ENCODE measurements at regions not wholly inside any gene's neighbourhood (a gene's known extent, or its start where the extent isn't known, plus 50 kb on each side); places are given as distances from the start of the nearest gene placed in this dataset.

- Histone ChIP-seq H3K4me3 (no peak overlapping the region), H3K27ac (no peak overlapping the region), H3K9me3 (peaks cover 13 to 28% (median 27%) of the 10 kb centered on the region in 4 donors), H3K4me1 (peaks cover 14 to 19% (median 17%) of the 10 kb centered on the region in 4 donors), H3K27me3 (no peaks in the 10 kb centered on the region), H3K36me3 (no peaks in the 10 kb centered on the region)
- 39% methylated on average over 10 to 11 of the region's 11 CpGs for WGBS, 2 donors
- ATAC-seq (ENCODE audit: low FRiP score in 2 of 2), result peak in 1 of 2 donors; percentile 28
- peak in 1 of 2 donors; percentile 75 for DNase-seq
- no peak for TF ChIP-seq POLR2A (IDR thresholded peaks at IDR 0.05)
- no peak for TF ChIP-seq EP300 (IDR thresholded peaks at IDR 0.05)
- no peak for TF ChIP-seq POLR2AphosphoS5 (IDR thresholded peaks at IDR 0.05)
- no peak for TF ChIP-seq CTCF (IDR thresholded peaks at IDR 0.05)
Measured at GRCh38 chr1:30089024-30089430, 634.4 kb downstream of the MATN1 start.

GRCh38 chr1:30088594-30088993 lies 634.8 kb downstream of the MATN1 start:
- no peak for DNase-seq
- no peak for ATAC-seq (ENCODE audit: low FRiP score in 2 of 2)
- Histone ChIP-seq H3K4me1 (peaks cover 18 to 24% (median 21%) of the 10 kb centered on the region in 4 donors), H3K36me3 (no peaks in the 10 kb centered on the region), H3K4me3 (no peak overlapping the region), H3K27ac (no peak overlapping the region), H3K27me3 (no peaks in the 10 kb centered on the region), H3K9me3 (peaks cover 13 to 26% (median 24%) of the 10 kb centered on the region in 4 donors)
- TF ChIP-seq EP300 (IDR thresholded peaks at IDR 0.05), result no peak
- no peak for TF ChIP-seq POLR2A (IDR thresholded peaks at IDR 0.05)
- TF ChIP-seq POLR2AphosphoS5 (IDR thresholded peaks at IDR 0.05), result no peak
- no peak for TF ChIP-seq CTCF (IDR thresholded peaks at IDR 0.05)
- WGBS, 2 donors, result 68 to 72% methylated on average over 10 of the region's 10 CpGs

- Histone ChIP-seq H3K9me3 (peaks cover 7 to 15% (median 13%) of the 10 kb centered on the region in 4 donors), H3K4me1 (peaks cover 22 to 31% (median 25%) of the 10 kb centered on the region in 4 donors), H3K27ac (no peak overlapping the region), H3K4me3 (no peak overlapping the region), H3K36me3 (no peaks in the 10 kb centered on the region), H3K27me3 (no peaks in the 10 kb centered on the region)
- no peak for TF ChIP-seq CTCF (IDR thresholded peaks at IDR 0.05)
- no peak for TF ChIP-seq EP300 (IDR thresholded peaks at IDR 0.05)
- no peak for TF ChIP-seq POLR2AphosphoS5 (IDR thresholded peaks at IDR 0.05)
- no peak for TF ChIP-seq POLR2A (IDR thresholded peaks at IDR 0.05)
- ATAC-seq (ENCODE audit: low FRiP score in 2 of 2) (no peak), DNase-seq (no peak)
- WGBS, 2 donors, result 70 to 88% methylated on average over 4 to 6 of the region's 6 CpGs
Measured at GRCh38 chr1:30087465-30087864, 635.9 kb downstream of the MATN1 start.

- Histone ChIP-seq H3K27ac (no peak overlapping the region), H3K4me3 (no peak overlapping the region), H3K36me3 (no peaks in the 10 kb centered on the region), H3K4me1 (peaks cover 22 to 31% (median 25%) of the 10 kb centered on the region in 4 donors), H3K9me3 (peaks cover 0 to 1% (median under 1%) of the 10 kb centered on the region in 4 donors), H3K27me3 (no peaks in the 10 kb centered on the region)
- TF ChIP-seq POLR2A (IDR thresholded peaks at IDR 0.05) (no peak), CTCF (IDR thresholded peaks at IDR 0.05) (peak; percentile 61 to 76 (median 66))
- DNase-seq, result peak in 1 of 2 donors; percentile 94
- peak in 1 of 2 donors; percentile 71 for ATAC-seq (ENCODE audit: low FRiP score in 2 of 2)
- WGBS, 2 donors, result 30 to 53% methylated on average over 21 to 38 of the region's 45 CpGs
Measured at GRCh38 chr1:30085811-30086770, 637.3 kb downstream of the MATN1 start.

Measured in upper lobe of left lung (tissue), 6 donors.